ENCODE measurements at regions not wholly inside any gene's neighbourhood (a gene's known extent, or its start where the extent isn't known, plus 50 kb on each side); places are given as distances from the start of the nearest gene placed in this dataset.

DNA sequence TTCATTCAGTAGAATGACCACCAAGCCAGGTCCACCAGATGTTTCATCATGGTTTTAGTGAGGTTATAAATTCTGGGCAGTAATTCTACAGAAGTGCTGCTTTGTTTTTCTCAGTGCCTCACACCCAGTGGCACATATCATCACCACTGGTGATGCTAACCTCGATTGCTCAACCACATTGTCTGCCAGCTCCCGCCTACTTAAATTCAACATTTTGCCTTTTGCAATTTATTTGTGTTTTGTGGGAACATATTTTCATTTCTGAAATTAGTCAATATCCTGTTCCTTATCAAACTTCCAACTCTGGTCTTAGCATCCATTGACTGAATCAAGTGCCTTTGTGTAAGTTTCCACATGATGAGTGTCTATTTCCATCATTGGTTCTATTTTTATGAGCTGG is 62.3 kb upstream of the TMEM178A start:
- no peak for TF ChIP-seq POLR2AphosphoS5 (IDR thresholded peaks at IDR 0.05; ENCODE audit: borderline replicate concordance, low read depth, low read length)
- no peak for TF ChIP-seq EZH2 (IDR thresholded peaks at IDR 0.05)
- TF ChIP-seq FOXP2 (optimal IDR thresholded peaks at IDR 0.05; ENCODE audit: control extremely low read depth, extremely low read length, insufficient read depth): no peak
- Histone ChIP-seq H3K36me3 (ENCODE audit: insufficient read depth, low read length) (no peaks in the 10 kb centered on the region), H3K27ac (no peak overlapping the region), H3K9me3 (ENCODE audit: low read depth, low read length) (no peaks in the 10 kb centered on the region), H3K9ac (ENCODE audit: insufficient read length) (no peak overlapping the region), H3K4me3 (no peak overlapping the region)
- no peak for DNase-seq (ENCODE audit: low read depth, low spot score)

DNA sequence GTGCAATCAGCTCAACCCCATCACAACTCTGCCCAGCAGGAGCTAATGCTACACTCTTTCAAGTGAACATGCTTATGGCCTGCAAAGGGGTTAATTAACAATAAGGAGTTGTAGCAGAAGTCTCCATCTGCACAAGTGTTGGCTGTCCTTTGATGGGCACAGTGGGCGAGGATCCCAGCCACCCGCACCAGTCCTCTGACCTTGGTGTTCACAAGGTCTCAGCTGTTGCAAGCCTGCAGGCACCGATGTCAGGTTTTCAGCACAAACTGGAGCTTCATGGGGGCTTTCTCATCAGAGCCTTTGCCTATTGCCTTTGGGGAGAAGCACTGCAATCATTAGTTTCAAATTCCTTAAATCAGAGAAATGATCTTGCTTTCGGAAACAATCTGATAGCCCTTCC is 60.9 kb upstream of the TMEM178A start:
- Histone ChIP-seq H3K9me3 (ENCODE audit: low read depth, low read length) (no peaks in the 10 kb centered on the region), H3K27ac (no peak overlapping the region), H3K36me3 (ENCODE audit: insufficient read depth, low read length) (no peaks in the 10 kb centered on the region), H3K4me3 (no peak overlapping the region), H3K9ac (ENCODE audit: insufficient read length) (no peak overlapping the region)
- TF ChIP-seq EZH2 (IDR thresholded peaks at IDR 0.05) (no peak), POLR2AphosphoS5 (IDR thresholded peaks at IDR 0.05; ENCODE audit: borderline replicate concordance, low read depth, low read length) (no peak), FOXP2 (optimal IDR thresholded peaks at IDR 0.05; ENCODE audit: control extremely low read depth, extremely low read length, insufficient read depth) (no peak)
- no peak for DNase-seq (ENCODE audit: low read depth, low spot score)

DNA sequence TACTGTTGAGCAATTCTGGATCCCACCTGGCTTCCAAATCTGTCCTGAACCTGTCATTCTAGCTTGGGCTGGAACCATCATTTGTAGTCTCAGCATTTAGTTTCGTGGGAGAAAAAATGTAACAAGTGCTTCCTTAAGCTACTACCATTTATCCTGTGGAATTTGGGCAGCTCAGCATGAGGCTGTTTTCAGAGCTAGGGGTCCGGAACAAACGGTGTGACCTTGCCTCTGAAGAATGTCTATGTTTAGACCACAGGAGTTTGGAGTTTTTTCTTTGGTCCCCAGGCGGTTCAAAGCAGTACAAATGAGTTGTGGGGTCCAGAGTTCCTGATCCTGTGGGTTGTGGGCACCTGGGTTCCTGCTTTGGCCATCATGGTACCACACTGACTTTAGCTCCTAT is 59.1 kb upstream of the TMEM178A start:
- TF ChIP-seq FOXP2 (optimal IDR thresholded peaks at IDR 0.05; ENCODE audit: control extremely low read depth, extremely low read length, insufficient read depth) (no peak), POLR2AphosphoS5 (IDR thresholded peaks at IDR 0.05; ENCODE audit: borderline replicate concordance, low read depth, low read length) (no peak), EZH2 (IDR thresholded peaks at IDR 0.05) (no peak)
- Histone ChIP-seq H3K27ac (no peak overlapping the region), H3K36me3 (ENCODE audit: insufficient read depth, low read length) (no peaks in the 10 kb centered on the region), H3K4me3 (no peak overlapping the region), H3K9ac (ENCODE audit: insufficient read length) (no peak overlapping the region), H3K9me3 (ENCODE audit: low read depth, low read length) (no peaks in the 10 kb centered on the region)
- DNase-seq (ENCODE audit: low read depth, low spot score): no peak

DNA sequence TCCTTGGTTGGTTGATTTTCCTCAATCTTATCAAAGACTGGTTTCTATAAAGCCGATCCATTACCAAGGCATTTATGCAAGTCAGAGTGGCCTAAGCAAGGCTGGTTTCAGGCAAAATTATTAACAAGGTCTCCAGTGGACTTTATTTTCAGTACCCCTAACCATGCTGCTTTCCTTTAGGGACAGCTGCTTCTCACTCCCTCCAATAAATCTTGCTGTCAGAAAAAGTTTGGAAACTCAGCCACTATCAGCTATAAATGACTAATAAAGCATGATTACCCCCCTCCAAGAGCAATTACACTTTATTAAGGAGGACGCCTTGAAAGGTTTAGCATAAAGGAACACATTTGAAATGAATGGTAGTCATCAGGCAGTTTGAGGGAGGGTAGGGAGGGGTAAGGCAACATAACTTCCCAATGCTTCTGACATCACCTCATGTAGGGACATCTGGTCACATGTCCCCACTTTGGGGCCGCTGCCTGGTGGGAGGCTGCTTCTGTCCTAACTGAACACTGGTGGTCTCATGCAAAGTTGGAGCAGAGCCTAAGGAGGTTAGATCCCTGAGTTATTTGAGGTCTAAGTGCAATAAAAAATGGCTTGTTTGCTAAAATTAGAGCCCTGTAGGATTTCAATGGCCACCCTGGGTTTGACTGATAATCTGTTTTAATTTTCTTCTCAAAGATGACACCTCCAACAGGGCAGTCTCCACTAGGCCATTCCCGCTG is 58.0 kb upstream of the TMEM178A start:
- DNase-seq (ENCODE audit: low read depth, low spot score): no peak
- Histone ChIP-seq H3K27ac (no peak overlapping the region), H3K9ac (ENCODE audit: insufficient read length) (no peak overlapping the region), H3K36me3 (ENCODE audit: insufficient read depth, low read length) (no peaks in the 10 kb centered on the region), H3K9me3 (ENCODE audit: low read depth, low read length) (no peaks in the 10 kb centered on the region), H3K4me3 (no peak overlapping the region)
- TF ChIP-seq POLR2AphosphoS5 (IDR thresholded peaks at IDR 0.05; ENCODE audit: borderline replicate concordance, low read depth, low read length) (no peak), EZH2 (IDR thresholded peaks at IDR 0.05) (no peak), FOXP2 (optimal IDR thresholded peaks at IDR 0.05; ENCODE audit: control extremely low read depth, extremely low read length, insufficient read depth) (no peak)

DNA sequence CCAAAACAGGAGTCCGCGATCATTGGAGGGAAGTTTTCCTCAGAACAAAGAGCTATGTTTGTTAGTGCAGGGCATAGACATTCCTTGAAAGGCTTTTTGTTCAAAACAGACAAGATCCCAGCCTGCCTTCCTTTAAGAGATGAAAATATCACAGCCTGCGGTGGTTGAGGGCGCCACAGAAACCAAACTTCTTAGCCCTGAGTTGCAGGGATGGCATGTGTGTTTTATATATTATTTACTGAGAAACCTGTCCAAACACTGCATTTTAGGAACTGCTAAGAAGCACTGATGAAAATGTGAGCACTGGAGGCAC is 57.5 kb upstream of the TMEM178A start:
- H3K9me3 ChIP-seq (ENCODE audit: low read depth, low read length): no peaks in the 10 kb centered on the region
- TF ChIP-seq FOXP2 (optimal IDR thresholded peaks at IDR 0.05; ENCODE audit: control extremely low read depth, extremely low read length, insufficient read depth): no peak
- no peak for TF ChIP-seq EZH2 (IDR thresholded peaks at IDR 0.05)
- no peak for TF ChIP-seq POLR2AphosphoS5 (IDR thresholded peaks at IDR 0.05; ENCODE audit: borderline replicate concordance, low read depth, low read length)
- no peak overlapping the region for H3K4me3 ChIP-seq
- H3K9ac ChIP-seq (ENCODE audit: insufficient read length): no peak overlapping the region
- no peak overlapping the region for H3K27ac ChIP-seq
- H3K36me3 ChIP-seq (ENCODE audit: insufficient read depth, low read length): no peaks in the 10 kb centered on the region
- DNase-seq (ENCODE audit: low read depth, low spot score): no peak

DNA sequence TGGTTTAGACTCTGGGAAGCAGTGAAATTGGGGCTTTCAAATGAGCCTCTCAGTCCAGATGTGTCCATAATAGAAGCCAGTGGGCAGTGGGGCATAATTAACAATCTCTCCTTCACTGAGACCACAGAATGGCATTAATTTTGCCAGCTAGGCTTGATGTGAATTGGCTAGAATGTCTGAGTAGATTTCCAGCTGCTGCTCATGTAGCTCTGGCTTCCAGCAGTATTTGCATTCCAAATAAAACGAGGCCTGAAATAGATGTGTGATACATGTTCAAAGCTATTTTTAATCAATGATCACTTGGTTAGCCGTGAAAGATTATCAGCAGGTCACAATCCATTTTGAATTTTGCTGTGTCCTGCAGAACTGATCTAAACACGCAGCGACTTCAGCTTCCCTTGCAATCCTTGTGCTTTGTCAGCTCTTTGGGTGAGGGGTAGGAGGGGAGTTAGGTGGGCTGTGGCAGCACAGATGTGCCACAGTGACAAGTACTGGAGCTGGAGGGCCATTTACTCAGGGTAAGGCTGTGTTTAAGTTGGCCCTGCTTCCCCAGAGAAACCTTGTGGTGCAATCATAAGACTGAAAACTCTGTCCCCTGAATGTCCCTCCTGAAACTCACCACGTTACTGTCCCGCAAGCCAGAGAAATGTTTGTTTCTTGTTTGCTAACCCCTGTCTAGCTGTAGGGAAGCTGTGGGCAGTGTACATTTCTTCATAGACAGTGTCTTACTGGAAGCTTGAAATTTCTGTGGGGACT is 56.9 kb upstream of the TMEM178A start:
- H3K4me3 ChIP-seq: no peak overlapping the region
- H3K9ac ChIP-seq (ENCODE audit: insufficient read length): no peak overlapping the region
- H3K36me3 ChIP-seq (ENCODE audit: insufficient read depth, low read length): no peaks in the 10 kb centered on the region
- TF ChIP-seq FOXP2 (optimal IDR thresholded peaks at IDR 0.05; ENCODE audit: control extremely low read depth, extremely low read length, insufficient read depth) (no peak), POLR2AphosphoS5 (IDR thresholded peaks at IDR 0.05; ENCODE audit: borderline replicate concordance, low read depth, low read length) (no peak), EZH2 (IDR thresholded peaks at IDR 0.05) (no peak)
- no peaks in the 10 kb centered on the region for H3K9me3 ChIP-seq (ENCODE audit: low read depth, low read length)
- H3K27ac ChIP-seq: no peak overlapping the region
- no peak for DNase-seq (ENCODE audit: low read depth, low spot score)

DNA sequence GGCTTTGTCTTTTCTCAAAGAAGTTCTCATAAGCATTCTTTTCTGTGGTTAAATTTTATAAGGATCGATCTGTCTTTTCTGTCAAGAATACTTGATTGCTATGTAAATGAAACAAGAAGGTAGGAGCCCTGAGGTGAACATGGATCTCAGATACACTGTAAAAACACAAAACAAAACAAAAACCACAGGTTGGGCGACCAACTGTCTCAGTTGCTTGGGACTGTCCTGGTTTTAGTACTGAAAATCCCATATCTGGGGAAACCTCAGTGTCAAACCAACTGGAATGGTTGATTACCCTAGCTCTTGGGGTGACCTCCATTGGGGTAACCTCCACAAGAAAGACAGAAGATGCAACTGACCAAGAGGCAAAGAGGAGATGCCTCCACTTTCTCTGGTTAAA is 55.8 kb upstream of the TMEM178A start:
- no peak overlapping the region for H3K4me3 ChIP-seq
- no peak for DNase-seq (ENCODE audit: low read depth, low spot score)
- no peak overlapping the region for H3K9ac ChIP-seq (ENCODE audit: insufficient read length)
- H3K27ac ChIP-seq: no peak overlapping the region
- no peaks in the 10 kb centered on the region for H3K9me3 ChIP-seq (ENCODE audit: low read depth, low read length)
- H3K36me3 ChIP-seq (ENCODE audit: insufficient read depth, low read length): no peaks in the 10 kb centered on the region
- no peak for TF ChIP-seq POLR2AphosphoS5 (IDR thresholded peaks at IDR 0.05; ENCODE audit: borderline replicate concordance, low read depth, low read length)
- TF ChIP-seq FOXP2 (optimal IDR thresholded peaks at IDR 0.05; ENCODE audit: control extremely low read depth, extremely low read length, insufficient read depth): no peak
- no peak for TF ChIP-seq EZH2 (IDR thresholded peaks at IDR 0.05)

DNA sequence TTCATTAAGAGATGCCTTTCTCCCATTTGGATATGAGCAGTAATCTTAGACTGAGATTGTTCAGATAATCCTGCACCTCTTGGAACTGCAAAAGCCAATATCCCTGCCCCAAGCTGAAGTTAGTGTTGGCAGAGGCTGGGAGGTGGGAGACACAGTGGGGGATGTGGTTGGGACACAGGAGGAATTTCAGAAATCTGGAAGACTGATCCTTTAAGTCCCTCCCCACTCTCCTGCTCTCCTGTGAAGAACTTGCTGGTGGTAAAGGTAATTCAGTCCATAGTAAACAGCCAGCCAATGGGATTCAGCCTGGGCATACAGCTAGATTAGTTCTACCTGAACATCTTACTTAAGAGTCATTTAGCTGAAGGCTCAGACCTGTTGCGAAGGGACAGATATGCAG is 50.0 kb upstream of the TMEM178A start:
- Histone ChIP-seq H3K9me3 (ENCODE audit: low read depth, low read length) (no peaks in the 10 kb centered on the region), H3K4me3 (no peak overlapping the region), H3K27ac (no peak overlapping the region), H3K36me3 (ENCODE audit: insufficient read depth, low read length) (no peaks in the 10 kb centered on the region), H3K9ac (ENCODE audit: insufficient read length) (no peak overlapping the region)
- no peak for TF ChIP-seq FOXP2 (optimal IDR thresholded peaks at IDR 0.05; ENCODE audit: control extremely low read depth, extremely low read length, insufficient read depth)
- TF ChIP-seq POLR2AphosphoS5 (IDR thresholded peaks at IDR 0.05; ENCODE audit: borderline replicate concordance, low read depth, low read length): no peak
- TF ChIP-seq EZH2 (IDR thresholded peaks at IDR 0.05): no peak
- DNase-seq (ENCODE audit: low read depth, low spot score): no peak
